Fibroblast of mammary gland (primary cell): ENCODE measurements at regions not wholly inside any gene's neighbourhood (a gene's known extent, or its start where the extent isn't known, plus 50 kb on each side); places are given as distances from the start of the nearest gene placed in this dataset.

Experiments
- DNase-seq: peaks from one replicate; pipeline ENCODE4 v3.0.0-alpha.2; 2010; ENCODE audit warnings: low read depth
- H3K4me3 ChIP-seq: 2 replicates; pipeline ENCODE4 v1.5.1; 2011; ENCODE audit warnings: low read depth, mild to moderate bottlenecking, low read length, moderate library complexity; ENCODE audit not compliant: control insufficient read depth
- TF ChIP-seq, protein P1 (sequence below): conservative IDR thresholded peaks from 2 replicates; pipeline ENCODE4 v1.5.1; 2011; ENCODE audit warnings: low read depth, low read length, inconsistent platforms; ENCODE audit not compliant: control insufficient read depth, insufficient read depth

DNA sequence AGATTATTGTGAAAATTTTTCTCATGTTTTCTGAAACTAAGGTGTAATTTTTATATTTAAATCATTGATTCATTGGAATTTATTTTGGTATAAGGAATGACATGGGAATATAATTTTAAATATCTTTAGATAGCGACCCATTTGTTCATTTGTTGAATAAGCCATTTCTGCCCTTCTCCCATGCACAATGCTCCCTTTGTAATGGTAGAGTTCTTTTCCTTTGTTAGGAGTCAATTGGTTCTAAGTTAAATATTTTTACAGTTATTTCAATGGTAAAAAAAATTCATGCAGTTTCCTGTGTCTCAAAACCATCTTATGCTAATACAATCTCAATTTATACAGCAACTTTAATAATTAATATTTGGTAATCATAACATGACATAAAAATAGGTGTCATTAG lies 218.8 kb upstream of the C11orf87 start:
- TF ChIP-seq, protein P1, sequence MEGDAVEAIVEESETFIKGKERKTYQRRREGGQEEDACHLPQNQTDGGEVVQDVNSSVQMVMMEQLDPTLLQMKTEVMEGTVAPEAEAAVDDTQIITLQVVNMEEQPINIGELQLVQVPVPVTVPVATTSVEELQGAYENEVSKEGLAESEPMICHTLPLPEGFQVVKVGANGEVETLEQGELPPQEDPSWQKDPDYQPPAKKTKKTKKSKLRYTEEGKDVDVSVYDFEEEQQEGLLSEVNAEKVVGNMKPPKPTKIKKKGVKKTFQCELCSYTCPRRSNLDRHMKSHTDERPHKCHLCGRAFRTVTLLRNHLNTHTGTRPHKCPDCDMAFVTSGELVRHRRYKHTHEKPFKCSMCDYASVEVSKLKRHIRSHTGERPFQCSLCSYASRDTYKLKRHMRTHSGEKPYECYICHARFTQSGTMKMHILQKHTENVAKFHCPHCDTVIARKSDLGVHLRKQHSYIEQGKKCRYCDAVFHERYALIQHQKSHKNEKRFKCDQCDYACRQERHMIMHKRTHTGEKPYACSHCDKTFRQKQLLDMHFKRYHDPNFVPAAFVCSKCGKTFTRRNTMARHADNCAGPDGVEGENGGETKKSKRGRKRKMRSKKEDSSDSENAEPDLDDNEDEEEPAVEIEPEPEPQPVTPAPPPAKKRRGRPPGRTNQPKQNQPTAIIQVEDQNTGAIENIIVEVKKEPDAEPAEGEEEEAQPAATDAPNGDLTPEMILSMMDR, result no peak
- DNase-seq, result no peak

DNA sequence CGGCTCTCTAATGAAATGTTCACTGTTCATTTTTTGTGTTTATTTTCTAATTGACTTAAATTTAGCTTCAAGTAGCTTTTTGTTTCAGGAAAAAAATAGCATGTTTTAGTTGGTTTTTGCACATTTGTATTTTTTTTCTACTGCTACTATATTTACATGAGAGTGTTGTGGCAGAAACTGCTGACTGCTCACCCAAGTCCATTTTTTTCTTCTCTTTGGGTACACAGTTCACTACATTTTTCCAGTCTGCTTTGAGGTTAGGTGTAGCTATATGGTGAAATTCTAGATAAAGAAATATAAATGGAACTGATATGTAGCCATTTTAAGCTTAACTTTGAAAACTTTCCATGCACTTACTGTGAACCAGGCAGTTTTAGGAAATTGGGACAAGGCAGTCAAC lies 216.7 kb upstream of the C11orf87 start:
- DNase-seq, result no peak
- TF ChIP-seq, protein P1, result no peak
- H3K4me3 ChIP-seq, result no peak overlapping the region

More for the DNA sequence above, 218.8 kb upstream of the C11orf87 start:
- H3K4me3 ChIP-seq, result no peak overlapping the region

DNA sequence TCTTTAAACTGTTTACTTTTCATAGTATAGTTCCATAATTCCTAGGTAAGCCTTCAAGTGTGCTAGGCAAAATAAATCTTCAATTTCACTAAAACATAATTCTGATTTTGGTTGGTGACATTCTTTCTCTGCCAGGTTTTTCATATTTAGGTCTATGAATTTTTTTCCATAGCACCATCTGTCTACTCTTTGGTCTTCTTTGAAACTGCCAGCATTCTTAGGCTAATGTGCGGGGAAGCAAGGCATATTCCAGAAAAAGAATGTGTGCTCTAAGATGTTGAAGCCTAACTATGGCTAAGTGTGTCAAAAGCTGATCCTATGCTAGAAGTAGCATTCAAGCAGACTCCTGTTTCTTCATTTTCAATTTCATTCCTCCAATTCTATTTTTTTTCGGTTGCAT lies 213.9 kb upstream of the C11orf87 start:
- DNase-seq, result no peak
- TF ChIP-seq, protein P1, result no peak
- no peak overlapping the region for H3K4me3 ChIP-seq

DNA sequence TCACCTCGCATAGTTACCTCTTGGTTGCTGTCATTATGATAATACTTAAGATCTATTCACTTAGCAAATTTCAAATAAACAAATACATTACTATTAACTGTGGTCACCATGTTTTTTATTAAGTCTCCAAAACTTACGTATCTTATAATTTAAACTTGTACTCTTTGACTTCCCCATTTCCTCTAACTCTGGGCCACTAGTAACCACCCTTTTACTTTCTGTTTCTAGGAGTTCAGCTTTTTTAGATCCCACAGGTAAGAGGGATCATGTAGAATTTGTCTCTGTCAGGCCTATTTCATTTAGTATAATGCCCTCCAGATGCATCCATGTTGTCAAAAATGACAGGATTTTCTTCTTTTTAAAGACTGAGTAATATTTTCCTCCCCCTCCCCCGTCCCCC lies 212.4 kb upstream of the C11orf87 start:
- TF ChIP-seq, protein P1, result no peak
- H3K4me3 ChIP-seq, result no peak overlapping the region
- no peak for DNase-seq

DNA sequence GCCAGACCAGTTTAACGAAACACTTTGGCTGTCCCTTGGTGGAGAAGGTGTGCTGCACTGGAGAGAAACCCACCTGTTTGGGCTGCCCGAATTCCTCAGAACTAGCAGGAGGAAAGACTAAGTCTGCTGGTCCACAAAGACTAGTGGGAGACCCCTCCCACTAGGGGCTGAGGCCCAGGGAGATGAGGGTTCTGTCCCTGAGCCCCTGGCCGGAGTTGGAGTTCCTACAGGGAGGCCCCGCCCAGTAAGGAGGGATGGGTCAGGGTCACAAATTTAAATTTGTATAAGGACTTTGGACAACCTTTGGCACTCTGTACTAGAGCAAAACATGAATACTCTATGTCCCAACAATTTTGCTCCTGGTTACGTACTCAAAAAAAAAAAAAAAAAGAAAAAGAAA lies 200.8 kb upstream of the C11orf87 start:
- DNase-seq, result no peak
- no peak overlapping the region for H3K4me3 ChIP-seq
- TF ChIP-seq, protein P1, result no peak

DNA sequence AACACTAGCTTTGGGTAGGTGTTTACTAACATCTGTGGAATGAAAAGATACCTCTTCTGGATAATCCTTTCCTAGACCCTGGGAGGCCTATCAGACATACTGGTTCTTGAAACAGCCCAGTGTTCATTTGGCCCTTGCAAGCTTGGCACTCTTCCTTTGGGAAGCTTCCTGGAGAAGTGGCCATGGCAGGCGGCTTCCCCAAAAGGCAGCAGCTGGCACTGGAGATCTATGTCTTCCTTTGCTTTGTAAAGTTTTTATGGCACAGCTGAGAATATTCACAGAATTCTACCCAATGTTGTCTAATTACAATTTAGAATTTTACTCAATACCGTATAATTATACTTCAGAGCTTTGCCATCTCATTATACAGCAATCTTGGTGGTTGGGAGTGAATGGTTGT lies 199.2 kb upstream of the C11orf87 start:
- H3K4me3 ChIP-seq, result no peak overlapping the region
- TF ChIP-seq, protein P1, result no peak
- DNase-seq, result no peak

DNA sequence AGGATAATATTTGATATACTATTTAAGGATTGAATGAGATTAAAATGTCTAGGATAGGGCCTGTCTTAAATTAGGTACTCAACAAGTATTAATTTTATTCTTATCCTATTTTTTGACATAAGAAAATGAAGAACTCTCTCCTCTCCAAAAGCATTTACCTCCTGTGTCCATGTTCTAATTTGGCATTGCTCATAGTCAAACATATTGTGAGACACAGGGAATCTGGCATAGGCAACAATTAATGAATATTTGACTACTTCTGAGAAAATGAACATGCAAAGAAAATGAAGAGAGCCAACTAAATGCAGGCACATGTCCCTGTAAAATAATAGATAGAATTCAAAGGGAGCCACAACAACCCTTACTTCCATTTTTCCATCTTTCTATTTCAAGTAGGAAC lies 198.5 kb upstream of the C11orf87 start:
- TF ChIP-seq, protein P1, result no peak
- no peak overlapping the region for H3K4me3 ChIP-seq
- DNase-seq, result no peak
